HEK293T (cell line): ENCODE measurements at regions not wholly inside any gene's neighbourhood (a gene's known extent, or its start where the extent isn't known, plus 50 kb on each side); places are given as distances from the start of the nearest gene placed in this dataset.

Source experiments
- BHLHE40 ChIP-seq: fragments of 450-650 bp; IDR thresholded peaks from 2 replicates; pipeline ENCODE4 v1.6.1; 2016; ENCODE audit warnings: mild to moderate bottlenecking, moderate library complexity, borderline replicate concordance
- CTBP1 ChIP-seq: fragments of 450-650 bp; IDR thresholded peaks from 2 replicates; pipeline ENCODE4 v1.6.1; 2016; ENCODE audit warnings: borderline replicate concordance
- ELF4 ChIP-seq: fragments of 450-650 bp; IDR thresholded peaks from 2 replicates; pipeline ENCODE4 v1.6.1; 2017; ENCODE audit warnings: antibody characterized with exemption
- FOXA1 ChIP-seq: fragments of 450-650 bp; IDR thresholded peaks from 2 replicates; pipeline ENCODE4 v1.6.1; 2016; ENCODE audit warnings: mild to moderate bottlenecking
- FOXK2 ChIP-seq: fragments of 450-650 bp; IDR thresholded peaks from 2 replicates; pipeline ENCODE4 v1.6.1; 2016; ENCODE audit warnings: mild to moderate bottlenecking
- FOXM1 ChIP-seq: fragments of 450-650 bp; IDR thresholded peaks from 2 replicates; pipeline ENCODE4 v1.6.1; 2017; ENCODE audit warnings: mild to moderate bottlenecking, borderline replicate concordance
- HDGF ChIP-seq: fragments of 450-650 bp; IDR thresholded peaks from 2 replicates; pipeline ENCODE4 v1.6.1; 2017; ENCODE audit warnings: antibody characterized with exemption, borderline replicate concordance
- L3MBTL2 ChIP-seq: fragments of 450-650 bp; conservative IDR thresholded peaks from 2 replicates; pipeline ENCODE4 v1.6.1; 2016; ENCODE audit warnings: mild to moderate bottlenecking
- LEF1 ChIP-seq: fragments of 450-650 bp; IDR thresholded peaks from 2 replicates; pipeline ENCODE4 v1.6.1; 2017; ENCODE audit warnings: mild to moderate bottlenecking, borderline replicate concordance
- PKNOX1 ChIP-seq: fragments of 450-650 bp; IDR thresholded peaks from 2 replicates; pipeline ENCODE4 v1.6.1; 2016
- SP1 ChIP-seq: fragments of 450-650 bp; IDR thresholded peaks from 2 replicates; pipeline ENCODE4 v1.6.1; 2017
- SUZ12 ChIP-seq: fragments of 450-650 bp; IDR thresholded peaks from 2 replicates; pipeline ENCODE4 v1.6.1; 2016; ENCODE audit warnings: mild to moderate bottlenecking
- ZNF384 ChIP-seq: fragments of 450-650 bp; IDR thresholded peaks from 2 replicates; pipeline ENCODE4 v1.6.1; 2016

GRCh38 chr15:52879904-52880303 lies 89.8 kb upstream of the ONECUT1 start:
- TF ChIP-seq SUZ12 (no peak), L3MBTL2 (no peak), PKNOX1 (no peak), SP1 (no peak), LEF1 (no peak), BHLHE40 (no peak), FOXK2 (no peak), ZNF384 (no peak), CTBP1 (no peak), FOXM1 (no peak), FOXA1 (no peak), ELF4 (no peak), HDGF (no peak)
